Hematopoietic multipotent progenitor cell treated with erythropoietin and hydrocortisone succinate and interleukin-3 and kit ligand, for 8 days (in vitro differentiated cells): ENCODE measurements at regions not wholly inside any gene's neighbourhood (a gene's known extent, or its start where the extent isn't known, plus 50 kb on each side); places are given as distances from the start of the nearest gene placed in this dataset.
"Not testable (repeated sequence)": the region's sequence is repeated elsewhere in the genome, so short reads cannot be mapped to it uniquely, and the experiment has no call there.

Experiments
- DNase-seq: peaks from one replicate; pipeline ENCODE4 v3.0.0-alpha.2; 2015

DNA sequence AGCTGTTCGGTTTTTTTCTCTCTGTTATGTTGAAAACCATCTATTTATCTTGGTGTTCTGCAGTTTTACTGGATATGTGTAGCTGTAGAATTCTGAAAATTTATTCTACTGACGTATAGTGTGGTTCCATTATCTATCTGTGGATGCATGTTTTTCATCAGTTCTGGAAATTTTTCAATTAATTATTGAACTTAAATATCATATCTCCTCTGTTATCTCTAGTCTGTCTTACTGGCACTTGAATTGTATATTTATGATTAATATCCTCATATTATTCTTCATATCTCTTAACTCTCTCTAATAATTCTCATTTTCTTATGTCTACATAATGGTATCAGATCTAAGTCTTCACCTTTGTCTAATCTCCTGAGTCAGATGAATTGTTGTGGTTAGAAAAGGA, 501.7 kb downstream of the STK39 start:
- DNase-seq = no peak

DNA sequence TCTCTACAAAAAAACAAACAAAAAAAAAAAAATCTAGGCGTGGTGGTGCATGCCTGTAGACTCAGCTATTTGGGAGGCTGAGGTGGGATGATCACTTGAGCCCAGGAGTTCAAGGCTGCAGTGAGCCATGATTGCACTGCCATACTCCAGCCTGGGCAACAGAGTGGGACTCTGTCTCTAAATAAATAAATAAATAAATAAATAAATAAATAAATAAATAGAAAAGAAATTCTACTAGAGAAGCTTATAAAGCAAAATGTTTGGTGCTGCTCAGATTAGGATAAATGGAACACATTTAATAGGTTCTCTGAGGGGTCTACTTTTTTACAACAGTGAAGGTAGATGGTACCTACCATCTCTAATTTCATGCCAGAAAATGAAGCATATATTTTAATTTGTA, 507.5 kb downstream of the STK39 start:
- not testable (repeated sequence) for DNase-seq

DNA sequence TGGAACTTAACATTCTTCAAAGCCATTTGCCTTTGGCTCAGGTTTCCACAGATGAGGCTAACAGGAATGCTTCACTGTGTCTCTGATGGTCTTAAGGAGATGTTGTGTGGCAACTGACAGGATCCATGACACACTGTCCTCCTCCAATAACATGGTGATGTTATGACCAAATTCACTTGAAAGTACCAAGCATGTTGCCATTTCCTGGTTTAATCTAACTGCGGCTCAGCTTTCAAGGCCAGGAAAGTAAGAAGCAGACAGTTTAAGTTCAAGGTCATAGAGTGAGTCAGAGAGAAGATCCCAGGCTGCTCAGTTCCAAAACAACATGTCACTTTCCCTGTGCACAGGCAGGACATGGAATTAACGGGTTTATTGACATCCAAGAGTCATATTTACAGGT, 513.6 kb downstream of the STK39 start:
- DNase-seq = no peak

DNA sequence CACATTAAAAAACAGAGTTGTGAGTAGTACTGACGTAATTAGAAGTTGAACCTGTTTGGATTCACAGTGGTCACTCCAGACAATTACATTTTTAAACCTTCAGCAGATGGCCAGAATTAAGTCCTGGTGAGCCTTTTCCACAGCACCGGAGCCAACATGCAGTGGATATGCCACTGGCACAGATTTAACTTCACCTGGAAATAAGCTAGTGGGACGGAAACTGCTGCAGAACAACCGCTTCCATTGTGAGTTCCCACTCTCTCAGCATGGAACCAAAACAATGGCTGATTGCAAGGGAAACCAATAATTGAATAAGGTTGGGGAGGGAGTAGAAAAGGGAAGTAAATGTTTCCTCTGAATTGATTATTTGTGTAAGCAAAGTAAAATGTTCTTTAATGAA, 515.1 kb downstream of the STK39 start:
- DNase-seq = no peak

DNA sequence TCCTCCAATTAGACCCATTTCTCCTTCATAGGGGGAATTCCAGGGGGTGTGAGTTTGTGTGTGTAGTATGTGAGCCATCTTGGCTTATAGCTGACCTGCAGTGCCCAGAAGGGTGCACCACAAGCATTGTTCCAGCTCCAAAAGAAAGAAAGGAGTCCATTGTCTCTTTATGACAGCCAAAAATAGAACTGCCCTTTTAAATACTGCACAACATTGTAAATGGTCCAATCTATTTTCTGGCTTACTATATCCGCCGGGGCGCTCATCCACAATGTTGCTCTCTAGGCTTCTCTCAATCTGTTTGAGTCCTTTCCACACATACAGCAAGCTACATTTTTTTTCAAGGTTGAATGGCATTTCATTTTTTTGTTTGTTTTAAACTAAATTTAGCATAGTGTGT, 517.5 kb downstream of the STK39 start:
- DNase-seq = no peak

DNA sequence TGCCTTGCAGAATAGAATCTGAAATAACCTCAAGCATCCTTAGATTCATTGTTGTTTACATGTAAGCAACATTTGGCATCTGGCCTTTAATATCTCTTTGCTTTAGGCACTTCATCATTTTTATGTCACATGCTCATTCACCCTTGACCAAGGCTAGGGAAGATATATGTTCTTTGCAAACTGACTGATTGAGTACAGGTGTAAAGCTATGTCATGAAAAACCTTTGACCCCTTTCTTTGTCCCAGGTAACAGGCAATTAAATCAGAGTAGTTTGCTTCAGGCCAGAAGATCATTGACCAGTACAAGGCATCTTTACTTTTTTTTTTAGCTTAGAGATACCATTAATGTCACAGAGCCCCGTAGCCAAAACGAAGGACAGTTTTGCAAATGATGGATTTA, 520.6 kb downstream of the STK39 start:
- no peak for DNase-seq

DNA sequence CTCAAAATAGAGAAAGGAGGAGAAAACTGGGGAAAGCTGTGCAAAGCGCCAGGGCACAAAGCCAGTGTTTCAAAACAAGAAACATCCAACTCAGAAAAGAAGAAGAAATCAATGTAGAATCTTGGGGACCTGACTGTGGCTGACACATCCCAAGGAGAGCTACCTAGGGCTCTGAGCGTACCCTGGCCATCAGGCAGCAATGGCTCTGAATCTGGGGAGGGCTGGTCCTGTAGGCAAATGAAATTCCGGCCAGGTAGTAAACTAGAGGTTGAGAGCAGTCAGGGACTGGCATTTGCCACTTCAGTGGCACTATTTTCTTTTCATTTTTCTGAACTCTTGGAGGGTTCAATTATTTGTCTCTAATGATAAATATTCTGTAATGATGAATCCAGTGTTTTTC, 525.8 kb downstream of the STK39 start:
- no peak for DNase-seq

DNA sequence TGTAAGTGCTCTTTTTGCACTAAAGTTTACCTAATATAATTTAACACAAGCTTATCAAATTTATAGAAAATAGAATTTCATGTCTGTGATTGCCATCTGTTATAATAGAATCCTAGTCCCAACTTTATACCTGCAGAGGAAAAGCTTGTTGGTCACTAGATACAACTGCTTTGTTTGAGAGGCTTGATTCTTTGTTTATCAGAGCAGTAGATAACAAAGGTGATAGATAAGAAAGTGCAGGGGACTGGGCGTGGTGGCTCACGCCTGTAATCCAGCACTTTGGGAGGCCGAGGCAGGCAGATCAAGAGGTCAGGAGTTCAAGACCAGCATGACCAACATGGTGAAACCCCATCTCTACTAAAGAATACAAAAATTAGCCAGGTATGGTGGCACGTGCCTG, 528.0 kb downstream of the STK39 start:
- no peak for DNase-seq

DNA sequence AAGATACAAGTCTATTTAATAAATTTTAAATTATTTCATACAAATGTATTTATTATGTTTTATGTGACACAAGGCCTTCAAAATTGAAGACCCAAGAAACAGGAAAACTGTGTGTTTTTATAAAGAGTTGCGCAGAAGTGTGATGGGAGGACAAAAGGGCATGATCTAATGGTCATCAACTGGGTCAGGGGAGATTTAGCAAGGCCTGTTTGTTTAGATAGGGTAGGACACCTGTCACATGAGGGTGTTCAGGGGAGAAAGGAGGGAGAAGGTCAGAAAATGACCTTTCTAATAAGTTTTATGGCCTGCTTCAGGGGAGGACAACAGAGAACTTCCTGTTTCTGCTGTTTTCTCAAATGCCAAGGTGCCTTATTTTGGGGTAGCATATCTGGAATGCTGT, 528.8 kb downstream of the STK39 start:
- no peak for DNase-seq

DNA sequence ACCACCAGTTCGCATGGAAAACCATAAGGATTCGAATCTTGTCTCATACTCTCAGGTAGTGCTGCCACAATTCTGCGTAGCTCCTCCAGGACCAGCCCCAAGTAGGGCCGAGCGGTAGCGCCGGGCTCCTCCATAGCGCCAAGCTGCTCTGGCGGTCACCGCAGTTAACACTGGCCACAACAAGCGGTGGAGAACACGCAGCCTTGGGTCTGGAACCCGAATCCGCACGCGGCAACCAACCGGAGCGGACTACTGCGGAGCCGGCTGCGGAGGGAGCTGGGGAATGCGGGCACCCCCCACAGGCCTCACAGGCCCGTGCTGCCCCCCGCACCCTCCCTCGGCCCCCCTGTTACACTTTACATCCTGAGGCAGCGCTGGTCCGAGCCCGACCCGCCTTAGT, 531.5 kb downstream of the STK39 start:
- DNase-seq = no peak

DNA sequence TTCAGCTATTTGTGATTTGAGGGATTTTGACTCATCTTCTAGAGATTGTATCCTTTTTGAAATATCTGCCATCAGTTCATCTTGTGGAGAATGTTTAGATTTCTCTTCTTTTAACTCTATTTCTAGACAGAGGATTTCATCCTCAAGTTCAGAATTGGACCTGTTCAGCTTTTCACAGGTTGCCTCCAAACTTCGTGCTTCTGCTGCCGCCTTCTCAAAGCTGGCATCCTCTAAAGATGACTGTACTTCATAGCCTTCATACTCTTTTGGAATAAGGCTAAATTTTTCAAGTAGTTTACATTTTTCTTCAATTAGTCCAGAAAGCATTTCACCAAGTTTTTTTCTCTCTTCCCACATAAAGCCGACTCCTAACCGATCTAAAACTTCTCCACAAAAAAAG, 531.9 kb downstream of the STK39 start:
- DNase-seq = not testable (repeated sequence)

DNA sequence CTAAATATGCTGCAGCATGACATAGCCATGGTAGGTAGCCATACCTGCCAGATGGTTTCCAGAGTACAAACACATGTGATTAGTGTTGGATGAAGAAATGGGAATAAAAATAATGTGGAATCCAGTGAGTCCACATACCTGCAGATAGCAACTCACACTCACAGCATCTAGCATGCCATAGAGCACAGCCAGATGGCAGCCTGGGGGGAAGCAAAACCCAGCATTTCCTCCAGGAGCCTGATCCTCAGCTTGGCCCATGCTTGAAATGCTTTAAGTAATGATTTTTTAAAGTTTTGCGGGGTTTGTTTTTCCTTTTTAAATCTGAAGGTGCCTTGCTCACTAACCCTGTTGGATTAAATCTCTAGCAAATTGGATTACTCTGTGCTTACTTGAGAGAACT, 535.1 kb downstream of the STK39 start:
- no peak for DNase-seq

DNA sequence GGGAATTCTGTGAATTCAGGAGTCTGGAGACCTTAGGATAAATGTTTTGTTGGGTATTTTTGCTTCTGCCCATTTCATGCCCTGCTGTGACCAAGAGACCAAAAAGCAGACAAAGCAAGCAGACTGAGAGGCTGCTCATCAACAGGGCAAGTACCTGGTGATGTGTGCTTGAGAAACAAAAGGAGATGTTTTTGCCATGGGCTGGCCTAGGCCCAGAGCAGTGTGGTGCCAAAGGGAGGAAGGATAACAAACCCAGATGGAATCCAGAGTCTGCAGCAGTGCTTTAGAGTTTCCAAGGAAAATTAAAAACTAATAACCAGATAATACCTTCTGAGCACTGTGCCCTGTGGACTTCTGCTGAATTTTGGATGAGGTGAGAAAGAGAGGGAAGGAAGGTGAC, 538.4 kb downstream of the STK39 start:
- DNase-seq = no peak

DNA sequence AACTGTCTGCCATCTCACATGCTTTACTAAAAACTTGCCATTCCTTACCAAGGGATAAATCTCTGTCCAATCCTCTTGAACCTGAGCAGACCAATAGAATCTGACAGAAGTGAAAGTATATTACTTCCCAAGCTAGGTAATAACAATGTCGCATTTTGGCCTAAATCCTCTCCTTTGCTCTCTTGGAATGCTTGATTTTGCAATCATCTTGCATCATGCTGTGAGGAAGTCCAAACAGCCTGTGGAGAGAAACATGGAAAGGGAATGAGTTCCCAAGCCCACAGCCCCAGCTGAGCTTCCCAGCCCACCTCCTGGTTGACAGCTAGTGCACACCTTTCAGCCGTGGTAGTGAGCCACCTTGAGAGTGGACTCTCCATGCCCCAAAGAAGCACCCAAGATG, 540.6 kb downstream of the STK39 start:
- no peak for DNase-seq

DNA sequence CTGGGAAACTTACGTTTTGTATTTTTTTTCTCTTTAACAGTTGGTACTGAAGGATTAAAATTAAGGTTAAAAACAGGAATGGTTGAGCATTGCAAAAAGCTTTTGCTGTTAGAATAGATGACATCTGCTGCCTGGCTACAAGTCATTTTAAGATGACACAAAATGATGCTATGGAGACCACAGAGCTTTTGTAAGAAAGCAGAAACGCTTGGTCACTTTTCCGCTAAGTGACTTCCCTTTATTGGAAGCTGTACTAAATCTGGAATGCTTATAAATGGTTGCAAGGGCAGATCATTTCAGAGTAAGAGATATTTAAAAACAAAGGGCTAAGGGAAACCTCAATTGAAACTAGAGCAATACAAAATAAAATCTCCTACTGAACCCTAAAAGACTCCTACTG, 544.0 kb downstream of the STK39 start:
- DNase-seq = no peak

DNA sequence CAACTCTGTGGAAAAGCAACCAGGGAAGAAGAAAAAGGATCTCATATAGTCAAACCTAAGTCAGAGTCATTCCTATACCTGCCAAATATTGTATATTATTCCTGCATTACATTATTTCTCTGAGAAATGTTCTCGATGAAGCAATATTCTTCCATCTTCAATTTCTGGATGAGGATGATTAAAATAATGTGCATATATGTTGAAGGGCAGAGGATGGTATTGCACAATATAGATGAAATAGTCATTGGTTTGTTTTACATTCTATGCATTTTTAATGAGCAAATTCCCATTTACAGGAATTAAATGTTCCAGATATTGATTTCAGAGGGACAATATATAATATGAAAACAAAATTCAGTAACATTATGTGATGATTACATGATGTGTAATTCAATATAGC, 545.2 kb downstream of the STK39 start:
- DNase-seq = no peak

DNA sequence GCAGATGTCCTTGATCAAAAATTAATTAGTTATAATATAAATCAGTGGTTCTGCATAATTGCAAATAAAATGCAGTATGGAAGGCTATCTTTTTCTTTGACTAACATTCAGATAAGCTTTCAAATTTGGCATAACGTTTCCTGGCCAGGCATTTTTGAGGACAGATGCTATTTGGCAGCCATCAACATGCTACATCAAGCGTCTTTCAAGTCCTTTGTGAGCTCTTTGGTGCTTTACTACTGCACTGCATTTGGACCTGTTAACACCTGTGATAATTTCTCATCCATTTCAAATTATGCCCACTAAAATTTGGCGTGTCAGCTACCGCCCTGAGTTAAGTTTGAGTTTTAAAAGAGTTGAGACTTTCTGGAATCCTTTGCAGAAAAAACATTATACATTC, 545.7 kb downstream of the STK39 start:
- no peak for DNase-seq

DNA sequence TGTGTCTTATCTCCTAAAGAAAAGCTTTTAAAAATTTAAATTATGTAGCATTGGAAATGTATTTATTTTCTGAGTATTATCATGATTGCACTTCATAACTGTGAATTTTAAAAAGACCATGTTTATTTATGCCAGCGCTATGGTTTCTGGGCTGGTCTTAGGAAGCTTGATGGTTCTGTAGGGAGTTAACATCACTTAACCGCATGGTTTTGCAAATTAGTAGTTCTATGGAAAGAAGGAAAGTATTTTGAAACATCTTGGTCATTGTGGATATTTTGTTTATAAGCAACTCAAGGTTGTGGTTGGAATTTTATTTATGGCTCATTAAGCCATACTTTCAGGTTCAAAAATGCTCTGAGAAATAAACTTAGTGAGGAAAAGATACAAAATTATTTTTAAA, 549.4 kb downstream of the STK39 start:
- DNase-seq = no peak

DNA sequence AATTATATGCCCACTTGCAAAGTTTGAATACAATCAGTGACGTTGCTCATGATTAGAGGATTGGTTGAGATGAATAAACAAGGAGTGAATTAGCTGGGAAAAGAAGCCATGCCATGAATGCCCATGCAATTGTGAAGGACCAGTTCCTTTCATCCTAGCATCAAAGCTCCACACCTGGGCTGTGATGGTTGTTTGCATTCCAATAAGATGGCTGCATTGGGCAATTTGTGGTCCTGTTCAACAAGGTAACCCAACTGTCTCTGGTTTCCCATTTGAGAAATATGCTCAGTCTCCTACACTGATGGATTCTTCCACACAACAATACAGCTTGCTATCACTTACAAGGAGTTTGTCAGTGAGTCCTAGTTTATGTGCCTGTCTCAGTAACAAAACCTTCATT, 550.2 kb downstream of the STK39 start:
- DNase-seq = no peak

DNA sequence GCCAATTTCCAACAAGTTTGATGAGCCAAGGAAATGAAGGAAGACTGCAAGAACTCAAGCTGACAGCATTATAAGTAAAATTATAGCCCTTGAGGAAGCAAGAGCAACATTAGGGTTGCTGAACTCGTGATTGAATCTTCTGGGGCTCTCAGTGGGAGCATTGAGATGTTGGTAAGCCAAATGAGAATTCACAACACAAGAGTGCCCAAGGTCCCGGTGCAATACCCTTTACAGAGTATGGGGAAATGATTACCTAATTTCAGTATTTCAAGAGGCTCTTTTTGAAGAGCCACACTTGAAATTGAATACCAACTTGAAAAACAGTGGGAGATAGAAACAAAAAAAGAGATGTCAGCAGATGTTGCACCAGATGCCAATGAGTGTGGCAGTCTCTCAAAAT, 554.5 kb downstream of the STK39 start:
- DNase-seq = no peak

DNA sequence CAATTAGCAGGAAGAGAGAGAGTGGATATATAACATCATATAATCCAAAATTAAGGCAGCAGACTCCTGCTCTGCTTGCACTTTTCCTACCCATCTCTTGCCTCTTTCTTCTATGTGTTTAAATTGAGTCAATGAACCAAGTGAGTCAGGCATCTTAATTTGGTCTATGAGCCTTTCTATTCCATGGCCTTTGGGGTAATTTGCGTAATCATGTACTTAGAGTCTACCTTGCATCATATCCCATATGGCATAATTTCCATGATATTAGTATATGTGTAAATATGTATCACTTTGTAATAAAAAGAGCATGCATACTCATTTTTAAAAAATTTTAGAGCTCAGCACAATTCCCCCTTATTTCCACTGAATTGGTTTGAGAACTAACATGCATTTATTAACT, 555.2 kb downstream of the STK39 start:
- DNase-seq = no peak

DNA sequence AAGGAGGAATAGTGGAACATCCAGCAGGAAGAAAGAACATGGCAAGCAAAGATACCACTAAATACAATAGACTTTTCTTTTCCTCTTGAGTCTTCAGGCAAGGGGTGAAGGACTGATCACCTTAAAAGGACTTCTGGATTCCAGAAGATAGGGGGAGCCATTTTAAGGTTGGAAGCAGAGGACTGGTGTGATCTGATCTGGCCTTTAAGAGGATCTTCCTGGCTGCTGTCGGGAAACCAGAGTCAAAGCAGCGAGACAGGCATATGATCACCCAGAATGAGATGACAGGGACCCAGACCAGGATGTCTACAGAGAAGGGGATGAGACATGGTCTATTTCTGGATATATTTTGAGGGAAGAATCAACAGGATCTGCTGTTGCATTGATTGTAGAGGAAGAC, 558.0 kb downstream of the STK39 start:
- DNase-seq = no peak

DNA sequence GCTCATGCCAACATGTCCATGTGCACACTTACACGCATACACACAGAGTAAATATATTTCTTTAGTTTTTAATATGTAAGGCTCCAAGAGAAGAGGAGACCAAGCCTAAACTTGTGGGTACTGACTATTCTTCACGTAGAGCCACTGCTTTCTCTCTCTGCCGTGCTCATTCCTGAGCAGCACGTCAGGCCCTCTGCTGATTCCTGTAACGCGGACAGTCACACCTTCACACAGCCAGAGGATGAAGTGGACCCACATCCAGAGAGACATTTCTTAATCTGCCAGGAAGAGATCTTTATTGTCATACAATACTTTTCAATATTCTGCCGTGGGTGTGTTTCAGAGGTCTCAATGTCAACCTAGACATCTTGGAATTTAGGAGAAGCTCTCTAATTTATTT, 560.7 kb downstream of the STK39 start:
- no peak for DNase-seq

DNA sequence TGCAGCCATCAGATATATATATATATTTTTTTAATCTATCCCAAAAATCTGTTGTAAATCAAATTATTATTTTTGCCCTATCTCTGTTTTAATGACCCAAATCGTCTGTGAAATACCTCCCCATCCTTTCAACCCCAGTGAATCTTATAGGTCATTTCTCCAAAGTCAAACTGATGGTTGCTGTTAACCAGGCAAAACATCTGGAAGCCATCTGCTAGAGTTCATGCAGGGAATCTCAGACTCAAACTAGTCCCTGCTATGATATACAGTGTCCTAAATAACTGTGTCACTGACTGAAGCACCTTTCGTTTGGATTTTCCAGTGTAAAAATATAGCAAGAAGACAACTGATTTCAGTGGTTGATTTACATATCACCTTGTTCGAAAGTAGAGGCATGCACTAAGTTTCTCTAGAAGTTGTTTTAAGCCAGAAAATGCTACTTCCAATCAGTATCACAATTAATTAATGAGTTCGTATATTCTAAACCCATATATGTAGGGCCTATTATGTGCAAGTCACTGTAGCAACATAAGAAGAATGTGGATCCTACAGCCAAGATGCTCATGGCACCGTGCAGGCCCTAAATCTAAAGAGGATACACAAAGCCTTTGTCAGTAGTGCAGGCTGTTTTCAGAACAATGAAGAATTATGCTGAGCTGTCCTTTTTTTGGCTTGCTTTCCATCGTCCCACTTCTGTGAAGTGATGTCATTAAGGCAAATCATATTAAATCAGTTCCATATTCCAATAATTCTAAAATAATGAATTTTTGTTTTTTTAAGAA, 566.0 kb downstream of the STK39 start:
- DNase-seq = no peak

DNA sequence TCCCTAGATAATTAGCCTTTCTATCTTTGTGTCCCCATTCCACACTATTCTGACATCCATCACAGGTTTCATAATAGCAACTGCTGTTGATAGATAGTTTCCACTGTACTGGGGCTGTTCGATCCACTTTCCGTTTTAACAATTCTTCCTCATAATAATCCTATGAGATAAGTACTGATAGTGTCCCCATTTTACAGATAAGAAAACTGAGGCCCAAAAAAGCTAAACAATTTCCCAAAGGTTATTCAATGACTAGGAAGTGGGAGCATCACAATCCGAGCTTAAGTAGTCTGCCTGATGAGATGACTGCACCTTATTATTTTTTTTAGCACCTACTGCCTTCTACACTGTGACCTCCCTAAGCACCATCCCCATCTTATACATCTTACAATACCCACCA, 569.2 kb downstream of the STK39 start:
- DNase-seq = no peak

DNA sequence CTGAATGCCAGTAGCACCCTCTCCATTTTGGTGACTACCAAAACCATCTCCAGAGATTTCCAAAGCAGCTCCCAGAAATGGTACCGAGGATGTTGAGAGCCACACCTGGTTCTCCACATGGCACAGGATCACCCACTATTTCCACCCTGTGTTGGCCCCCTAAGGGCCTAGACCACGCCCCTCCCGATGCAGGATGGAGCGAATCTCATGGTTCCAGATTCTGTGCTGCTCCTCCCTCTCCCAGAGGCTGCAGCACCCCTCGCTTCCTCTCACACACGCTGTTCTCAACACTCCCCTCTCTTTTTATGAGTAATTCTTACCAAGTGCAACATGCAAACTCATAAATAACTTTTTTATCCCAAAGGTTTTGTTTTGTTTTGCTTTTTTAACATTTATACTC, 571.5 kb downstream of the STK39 start:
- no peak for DNase-seq
